ENCODE measurements at regions not wholly inside any gene's neighbourhood (a gene's known extent, or its start where the extent isn't known, plus 50 kb on each side); places are given as distances from the start of the nearest gene placed in this dataset.

- Histone ChIP-seq H3K9me3 (replicated peaks; ENCODE audit: low read length) (no peaks in the 10 kb centered on the region), H3K9ac (ENCODE audit: low read depth, low read length) (no peak overlapping the region), H3K4me3 (ENCODE audit: low read length) (no peak overlapping the region), H3K4me2 (ENCODE audit: low read length) (no peak overlapping the region), H3K27me3 (ENCODE audit: control insufficient read depth, insufficient read depth, low read length) (no peaks in the 10 kb centered on the region), H3K36me3 (ENCODE audit: insufficient read depth, low read length) (no peaks in the 10 kb centered on the region), H3K4me1 (ENCODE audit: control insufficient read depth, insufficient read depth, low read length) (no peaks in the 10 kb centered on the region)
Measured at GRCh38 chr9:109830545-109830944, 50.5 kb downstream of the PALM2AKAP2 start.

DNA sequence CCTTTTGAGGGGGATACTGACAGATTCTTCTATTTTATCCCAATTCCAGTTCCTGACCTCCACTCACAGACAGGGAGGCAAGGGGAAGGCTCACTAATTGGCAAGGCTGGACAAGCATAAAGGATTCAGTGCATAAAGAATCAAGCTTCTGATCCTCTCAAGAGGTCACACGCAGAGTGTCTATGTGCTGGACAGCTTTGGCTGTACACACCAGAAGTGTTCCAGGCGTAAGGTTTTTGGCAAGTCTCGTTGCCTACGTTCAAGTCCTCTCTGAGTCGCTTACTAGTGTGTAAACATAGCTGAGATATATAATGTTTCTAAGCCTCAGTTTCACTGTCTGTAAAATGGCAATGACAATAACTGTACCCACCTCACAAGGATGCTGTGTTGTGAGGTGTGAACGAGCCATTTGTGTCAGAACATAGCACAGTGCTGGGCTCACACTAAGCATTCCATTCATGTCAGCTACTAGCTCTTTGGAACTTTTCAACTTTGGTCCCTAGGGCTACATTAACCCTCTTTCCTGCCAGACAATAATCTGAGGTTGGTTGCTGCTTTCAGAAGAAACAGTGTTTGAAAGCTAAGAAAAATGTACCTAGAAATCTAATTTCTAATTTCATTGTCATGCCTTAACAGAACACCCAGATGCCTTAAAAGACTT lies 52.1 kb downstream of the PALM2AKAP2 start:
- no peaks in the 10 kb centered on the region for H3K9me3 ChIP-seq (replicated peaks; ENCODE audit: low read length)
- no peaks in the 10 kb centered on the region for H3K27me3 ChIP-seq (ENCODE audit: control insufficient read depth, insufficient read depth, low read length)
- H3K4me3 ChIP-seq (ENCODE audit: low read length): no peak overlapping the region
- no peak overlapping the region for H3K4me2 ChIP-seq (ENCODE audit: low read length)
- no peaks in the 10 kb centered on the region for H3K36me3 ChIP-seq (ENCODE audit: insufficient read depth, low read length)
- no peak overlapping the region for H3K9ac ChIP-seq (ENCODE audit: low read depth, low read length)
- no peaks in the 10 kb centered on the region for H3K4me1 ChIP-seq (ENCODE audit: control insufficient read depth, insufficient read depth, low read length)

GRCh38 chr9:109834855-109835254 lies 54.9 kb downstream of the PALM2AKAP2 start:
- Histone ChIP-seq H3K4me2 (ENCODE audit: low read length) (no peak overlapping the region), H3K36me3 (ENCODE audit: insufficient read depth, low read length) (no peaks in the 10 kb centered on the region), H3K9me3 (replicated peaks; ENCODE audit: low read length) (no peaks in the 10 kb centered on the region), H3K9ac (ENCODE audit: low read depth, low read length) (no peak overlapping the region), H3K27me3 (ENCODE audit: control insufficient read depth, insufficient read depth, low read length) (no peaks in the 10 kb centered on the region), H3K4me3 (ENCODE audit: low read length) (no peak overlapping the region), H3K4me1 (ENCODE audit: control insufficient read depth, insufficient read depth, low read length) (no peaks in the 10 kb centered on the region)

GRCh38 chr9:109843641-109844040 lies 63.6 kb downstream of the PALM2AKAP2 start:
- no peaks in the 10 kb centered on the region for H3K27me3 ChIP-seq (ENCODE audit: control insufficient read depth, insufficient read depth, low read length)
- no peaks in the 10 kb centered on the region for H3K9me3 ChIP-seq (replicated peaks; ENCODE audit: low read length)
- no peak overlapping the region for H3K4me3 ChIP-seq (ENCODE audit: low read length)
- H3K4me2 ChIP-seq (ENCODE audit: low read length): peak overlapping the region; percentile 9
- no peaks in the 10 kb centered on the region for H3K36me3 ChIP-seq (ENCODE audit: insufficient read depth, low read length)
- no peaks in the 10 kb centered on the region for H3K4me1 ChIP-seq (ENCODE audit: control insufficient read depth, insufficient read depth, low read length)
- no peak overlapping the region for H3K9ac ChIP-seq (ENCODE audit: low read depth, low read length)

DNA sequence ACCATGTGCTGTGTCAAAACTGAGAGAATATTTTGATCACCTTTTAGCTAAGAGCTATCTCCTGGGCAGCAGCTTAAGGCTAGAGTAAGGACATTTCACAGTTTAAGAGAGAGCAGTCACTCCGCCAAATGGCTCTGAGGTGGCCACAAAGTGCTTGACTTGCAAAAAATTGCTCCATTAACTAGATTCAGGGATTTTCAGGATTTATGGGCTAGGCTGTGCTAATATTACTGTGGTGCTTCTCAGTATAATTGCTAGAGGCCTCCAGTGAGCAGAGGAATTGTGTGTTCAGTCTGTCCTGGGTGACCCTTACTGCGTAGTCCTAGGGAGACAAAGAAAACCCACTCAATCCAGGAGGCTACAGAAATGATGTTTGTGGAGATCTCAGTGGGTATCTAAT lies 65.2 kb downstream of the PALM2AKAP2 start:
- Histone ChIP-seq H3K27me3 (ENCODE audit: control insufficient read depth, insufficient read depth, low read length) (no peaks in the 10 kb centered on the region), H3K4me1 (ENCODE audit: control insufficient read depth, insufficient read depth, low read length) (no peaks in the 10 kb centered on the region), H3K4me2 (ENCODE audit: low read length) (no peak overlapping the region), H3K36me3 (ENCODE audit: insufficient read depth, low read length) (no peaks in the 10 kb centered on the region), H3K4me3 (ENCODE audit: low read length) (no peak overlapping the region), H3K9ac (ENCODE audit: low read depth, low read length) (no peak overlapping the region), H3K9me3 (replicated peaks; ENCODE audit: low read length) (no peaks in the 10 kb centered on the region)

- Histone ChIP-seq H3K4me2 (ENCODE audit: low read length) (no peak overlapping the region), H3K4me1 (ENCODE audit: control insufficient read depth, insufficient read depth, low read length) (no peaks in the 10 kb centered on the region), H3K4me3 (ENCODE audit: low read length) (no peak overlapping the region), H3K9ac (ENCODE audit: low read depth, low read length) (no peak overlapping the region), H3K9me3 (replicated peaks; ENCODE audit: low read length) (no peaks in the 10 kb centered on the region), H3K36me3 (ENCODE audit: insufficient read depth, low read length) (no peaks in the 10 kb centered on the region), H3K27me3 (ENCODE audit: control insufficient read depth, insufficient read depth, low read length) (no peaks in the 10 kb centered on the region)
Measured at GRCh38 chr9:109846776-109847175, 66.8 kb downstream of the PALM2AKAP2 start.

DNA sequence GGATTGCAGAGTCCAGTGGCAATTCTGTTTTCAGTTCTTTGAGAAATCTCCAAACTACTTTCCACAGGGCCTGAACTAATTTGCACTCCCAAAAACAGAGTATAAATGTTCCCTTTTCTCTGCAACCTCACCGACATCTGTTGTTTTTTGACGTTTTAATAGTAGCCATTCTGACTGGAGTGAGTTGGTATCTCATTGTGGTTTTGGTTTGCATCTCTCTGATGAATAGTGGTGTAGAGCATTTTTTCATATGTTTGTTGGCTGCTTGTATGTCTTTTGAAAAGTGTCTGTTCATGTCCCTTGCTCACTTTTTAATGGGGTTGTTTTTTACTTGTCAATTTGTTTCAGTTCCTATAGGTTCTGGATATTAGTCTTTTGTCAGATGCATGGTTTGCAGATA lies 72.6 kb downstream of the PALM2AKAP2 start:
- no peak overlapping the region for H3K9ac ChIP-seq (ENCODE audit: low read depth, low read length)
- no peaks in the 10 kb centered on the region for H3K9me3 ChIP-seq (replicated peaks; ENCODE audit: low read length)
- H3K36me3 ChIP-seq (ENCODE audit: insufficient read depth, low read length): no peaks in the 10 kb centered on the region
- no peak overlapping the region for H3K4me2 ChIP-seq (ENCODE audit: low read length)
- H3K27me3 ChIP-seq (ENCODE audit: control insufficient read depth, insufficient read depth, low read length): no peaks in the 10 kb centered on the region
- peaks cover 6% of the 10 kb centered on the region for H3K4me1 ChIP-seq (ENCODE audit: control insufficient read depth, insufficient read depth, low read length)
- no peak overlapping the region for H3K4me3 ChIP-seq (ENCODE audit: low read length)

DNA sequence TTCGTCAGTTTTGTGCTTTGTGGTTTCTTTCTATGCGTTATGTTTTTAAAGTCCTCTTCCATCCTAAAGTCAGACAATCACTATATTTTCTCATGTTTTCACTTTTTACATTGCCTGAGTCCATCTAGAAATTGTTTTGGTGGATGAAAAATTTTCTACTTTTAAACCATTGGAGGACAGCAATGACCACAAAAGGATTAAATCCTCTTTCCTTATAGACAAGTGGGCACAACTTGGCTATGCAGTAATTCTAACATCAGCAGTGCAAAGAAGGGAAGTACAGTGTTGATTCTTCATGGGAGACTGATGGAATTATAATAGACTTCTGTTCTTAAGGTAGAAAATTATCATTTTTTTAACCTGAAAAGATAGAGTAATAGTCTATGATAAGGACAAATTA lies 75.5 kb downstream of the PALM2AKAP2 start:
- H3K4me1 ChIP-seq (ENCODE audit: control insufficient read depth, insufficient read depth, low read length): peaks cover 6% of the 10 kb centered on the region
- H3K36me3 ChIP-seq (ENCODE audit: insufficient read depth, low read length): no peaks in the 10 kb centered on the region
- no peaks in the 10 kb centered on the region for H3K27me3 ChIP-seq (ENCODE audit: control insufficient read depth, insufficient read depth, low read length)
- H3K9me3 ChIP-seq (replicated peaks; ENCODE audit: low read length): no peaks in the 10 kb centered on the region
- no peak overlapping the region for H3K4me3 ChIP-seq (ENCODE audit: low read length)
- H3K4me2 ChIP-seq (ENCODE audit: low read length): no peak overlapping the region
- no peak overlapping the region for H3K9ac ChIP-seq (ENCODE audit: low read depth, low read length)

DNA sequence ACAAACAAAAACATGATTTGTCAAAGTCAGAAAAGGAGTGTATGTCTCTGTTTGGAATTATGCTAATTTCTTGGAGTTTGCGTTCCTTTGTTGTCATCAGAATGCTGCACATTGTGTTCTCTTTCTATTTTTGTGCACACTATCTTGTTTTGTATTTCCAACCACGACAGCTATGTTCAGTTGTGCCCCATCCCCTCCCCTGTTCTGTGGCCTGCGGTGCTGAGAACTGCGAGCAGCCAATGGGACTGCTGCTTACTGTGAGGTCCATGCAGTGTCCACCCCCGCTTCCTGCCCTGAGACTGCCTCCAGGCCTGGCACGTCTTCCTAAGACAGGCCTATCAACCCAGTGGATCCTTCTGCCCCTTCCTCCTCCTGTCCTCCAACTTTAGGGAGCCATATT lies 76.8 kb downstream of the PALM2AKAP2 start:
- no peak overlapping the region for H3K9ac ChIP-seq (ENCODE audit: low read depth, low read length)
- H3K4me1 ChIP-seq (ENCODE audit: control insufficient read depth, insufficient read depth, low read length): peaks cover 6% of the 10 kb centered on the region
- H3K4me2 ChIP-seq (ENCODE audit: low read length): no peak overlapping the region
- H3K36me3 ChIP-seq (ENCODE audit: insufficient read depth, low read length): no peaks in the 10 kb centered on the region
- H3K9me3 ChIP-seq (replicated peaks; ENCODE audit: low read length): no peaks in the 10 kb centered on the region
- H3K4me3 ChIP-seq (ENCODE audit: low read length): no peak overlapping the region
- H3K27me3 ChIP-seq (ENCODE audit: control insufficient read depth, insufficient read depth, low read length): peaks cover 3% of the 10 kb centered on the region

DNA sequence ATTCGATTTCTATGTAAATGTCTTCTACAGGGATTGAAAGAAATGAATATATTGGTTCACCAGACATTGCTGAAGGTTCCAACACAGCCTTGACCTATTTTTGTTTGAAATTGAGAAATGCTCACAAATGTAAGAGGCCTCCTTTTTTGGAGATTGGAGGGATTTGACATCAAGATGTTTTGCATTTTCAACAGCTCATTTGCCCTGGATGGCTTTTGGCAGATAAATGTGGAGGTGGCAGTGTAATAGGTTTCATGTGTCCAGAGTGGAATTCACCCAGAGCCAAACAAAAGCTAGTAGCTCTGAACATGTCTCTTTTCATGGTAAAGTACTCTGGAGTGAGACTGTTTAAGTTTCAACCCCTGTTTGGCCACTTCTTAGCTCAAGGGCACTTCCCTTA lies 77.3 kb downstream of the PALM2AKAP2 start:
- Histone ChIP-seq H3K4me3 (ENCODE audit: low read length) (no peak overlapping the region), H3K4me2 (ENCODE audit: low read length) (no peak overlapping the region), H3K9me3 (replicated peaks; ENCODE audit: low read length) (no peaks in the 10 kb centered on the region), H3K9ac (ENCODE audit: low read depth, low read length) (no peak overlapping the region), H3K36me3 (ENCODE audit: insufficient read depth, low read length) (no peaks in the 10 kb centered on the region), H3K27me3 (ENCODE audit: control insufficient read depth, insufficient read depth, low read length) (peaks cover 3% of the 10 kb centered on the region), H3K4me1 (ENCODE audit: control insufficient read depth, insufficient read depth, low read length) (peaks cover 6% of the 10 kb centered on the region)

GRCh38 chr9:109859447-109859846 lies 79.4 kb downstream of the PALM2AKAP2 start:
- Histone ChIP-seq H3K9me3 (replicated peaks; ENCODE audit: low read length) (no peaks in the 10 kb centered on the region), H3K36me3 (ENCODE audit: insufficient read depth, low read length) (no peaks in the 10 kb centered on the region), H3K27me3 (ENCODE audit: control insufficient read depth, insufficient read depth, low read length) (peaks cover 3% of the 10 kb centered on the region), H3K4me3 (ENCODE audit: low read length) (no peak overlapping the region), H3K9ac (ENCODE audit: low read depth, low read length) (no peak overlapping the region), H3K4me2 (ENCODE audit: low read length) (no peak overlapping the region), H3K4me1 (ENCODE audit: control insufficient read depth, insufficient read depth, low read length) (peaks cover 6% of the 10 kb centered on the region)

GRCh38 chr9:109860521-109860920 lies 80.5 kb downstream of the PALM2AKAP2 start:
- Histone ChIP-seq H3K4me3 (ENCODE audit: low read length) (no peak overlapping the region), H3K9me3 (replicated peaks; ENCODE audit: low read length) (no peaks in the 10 kb centered on the region), H3K36me3 (ENCODE audit: insufficient read depth, low read length) (no peaks in the 10 kb centered on the region), H3K4me2 (ENCODE audit: low read length) (no peak overlapping the region), H3K27me3 (ENCODE audit: control insufficient read depth, insufficient read depth, low read length) (peaks cover 3% of the 10 kb centered on the region), H3K4me1 (ENCODE audit: control insufficient read depth, insufficient read depth, low read length) (peaks cover 6% of the 10 kb centered on the region), H3K9ac (ENCODE audit: low read depth, low read length) (no peak overlapping the region)

Data from skeletal muscle satellite cell (primary cell).